HepG2 (cell line): ENCODE measurements at regions not wholly inside any gene's neighbourhood (a gene's known extent, or its start where the extent isn't known, plus 50 kb on each side); places are given as distances from the start of the nearest gene placed in this dataset.

Source experiments
- ATAC-seq: fragments of 200-7000 bp; cut with Tn5 transposase; 3 replicates; pipeline ENCODE4 v1.9.1; 2020; ENCODE audit warnings: mild to moderate bottlenecking, moderate library complexity
- BruUV-seq: library from RNA; stranded (reverse); fragments of 400-500 nt; replicated peaks from 2 replicates; lab custom pipeline; 2021; lab: Mats Ljungman, UMichigan
- CTCF ChIA-PET: fragments of 300-600 bp; formaldehyde crosslinking; extraction: SDS; loops from one replicate; lab custom pipeline; 2021; ENCODE audit warnings: low total read pairs, inconsistent platforms, low intra/inter-chr PET ratio; lab: Yijun Ruan, JAX
- POLR2A ChIA-PET: fragments of 350-600 bp; sonication (Branson Sonifier 250); formaldehyde crosslinking; loops from one replicate; lab custom pipeline; 2020; ENCODE audit warnings: antibody characterized with exemption, inconsistent platforms; lab: Yijun Ruan, JAX
- DNase-seq: peaks from one replicate; pipeline ENCODE4 v3.0.0-alpha.2; 2015; ENCODE audit warnings: low spot score
- FAIRE-seq: peaks from 3 replicates; lab custom pipeline; 2011; peaks lifted over from hg19 to GRCh38; lab: Jason Lieb, UNC
- H2AFZ ChIP-seq: one replicate; pipeline ENCODE4 v1.6.1; 2011; ENCODE audit warnings: low read length, inconsistent platforms
- H3K27ac ChIP-seq: fragments of 300-600 bp; 3 replicates; pipeline ENCODE4 v1.8.0; 2011; ENCODE audit warnings: mixed run types, mild to moderate bottlenecking, mixed read lengths, low read length, inconsistent platforms; ENCODE audit not compliant: insufficient read depth; ENCODE audit errors: extremely low read length
- H3K27me3 ChIP-seq, 2 experiments: fragments of 200-600 bp in 1 of 2; 2 replicates in 1 of 2; 3 replicates in 1 of 2; pipeline versions ENCODE4 v1.6.0 to v1.8.0; 2011; ENCODE audit warnings: low read length in 2 of 2, mild to moderate bottlenecking in 2 of 2, moderate library complexity in 2 of 2, inconsistent platforms in 1 of 2; ENCODE audit not compliant: insufficient read depth in 2 of 2, control insufficient read depth in 1 of 2
- H3K36me3 ChIP-seq, 2 experiments: fragments of 200-600 bp in 1 of 2; replicated peaks in 1 of 2; 2 replicates in 1 of 2; 3 replicates in 1 of 2; pipeline versions ENCODE4 v1.5.1 to v1.8.0; 2011; ENCODE audit warnings: low read length in 2 of 2, inconsistent platforms in 1 of 2; ENCODE audit not compliant: insufficient read depth in 2 of 2, control insufficient read depth in 1 of 2
- H3K4me1 ChIP-seq: 2 replicates; pipeline ENCODE4 v1.5.1; 2012; ENCODE audit warnings: low read length, inconsistent platforms; ENCODE audit not compliant: insufficient read depth
- H3K4me2 ChIP-seq: 2 replicates; pipeline ENCODE4 v1.6.0; 2011; ENCODE audit warnings: low read depth, low read length, inconsistent platforms
- H3K4me3 ChIP-seq, 3 experiments: fragments of 200-600 bp in 1 of 3; sonication (generic), shearing (Covaris generic) in 1 of 3; replicated peaks in 1 of 3; 2 replicates each; pipeline ENCODE4 v1.5.1; 2011 to 2016; ENCODE audit warnings: low read length in 3 of 3, inconsistent platforms in 2 of 3, low read depth in 2 of 3, mild to moderate bottlenecking in 2 of 3, control low read depth in 1 of 3, mixed read lengths in 1 of 3; ENCODE audit not compliant: insufficient read depth in 1 of 3
- H3K79me2 ChIP-seq: one replicate; pipeline ENCODE4 v1.6.1; 2011; ENCODE audit warnings: low read length, inconsistent platforms; ENCODE audit not compliant: insufficient read depth
- H3K9ac ChIP-seq: 2 replicates; pipeline ENCODE4 v1.6.0; 2011; ENCODE audit warnings: mild to moderate bottlenecking, low read depth, low read length, inconsistent platforms; ENCODE audit not compliant: insufficient read depth
- H3K9me3 ChIP-seq: 2 replicates; pipeline ENCODE4 v1.5.1; 2012; ENCODE audit warnings: mild to moderate bottlenecking, low read length
- H4K20me1 ChIP-seq: 2 replicates; pipeline ENCODE4 v1.6.0; 2011; ENCODE audit warnings: inconsistent platforms, mild to moderate bottlenecking, low read length, moderate library complexity; ENCODE audit not compliant: insufficient read depth
- EZH2 ChIP-seq: conservative IDR thresholded peaks from 2 replicates; pipeline ENCODE4 v1.6.1; 2012; ENCODE audit warnings: mild to moderate bottlenecking, low read depth, low read length, moderate library complexity
- MED1 ChIP-seq: sonication (generic); formaldehyde crosslinking; IDR thresholded peaks from 2 replicates; pipeline ENCODE4 v1.4.0; 2020; ENCODE audit warnings: missing genetic modification reagents
- MIER2 ChIP-seq: IDR thresholded peaks from 2 replicates; pipeline ENCODE4 v1.6.1; 2016; ENCODE audit warnings: missing biosample characterization, missing genetic modification reagents
- MXD4 ChIP-seq: IDR thresholded peaks from 2 replicates; pipeline ENCODE4 v1.6.1; 2016; ENCODE audit warnings: mild to moderate bottlenecking, missing biosample characterization, missing genetic modification reagents
- PHF20 ChIP-seq: sonication (generic); formaldehyde crosslinking; IDR thresholded peaks from 2 replicates; pipeline ENCODE4 v1.5.0; 2020; ENCODE audit warnings: mild to moderate bottlenecking, missing genetic modification reagents
- RFXANK ChIP-seq: IDR thresholded peaks from 2 replicates; pipeline ENCODE4 v1.6.1; 2016
- SAP130 ChIP-seq: IDR thresholded peaks from 2 replicates; pipeline ENCODE4 v1.6.1; 2016; ENCODE audit warnings: low read depth
- SNAI1 ChIP-seq: sonication (generic); formaldehyde crosslinking; IDR thresholded peaks from 2 replicates; pipeline ENCODE4 v1.5.0; 2020; ENCODE audit warnings: mild to moderate bottlenecking, missing genetic modification reagents, borderline replicate concordance
- TMF1 ChIP-seq: sonication (generic); formaldehyde crosslinking; IDR thresholded peaks from 2 replicates; pipeline ENCODE4 v1.8.1; 2022; ENCODE audit warnings: low read depth, missing genetic modification reagents
- ZNF224 ChIP-seq: sonication (generic); formaldehyde crosslinking; IDR thresholded peaks from 2 replicates; pipeline ENCODE4 v1.5.0; 2020; ENCODE audit warnings: mild to moderate bottlenecking, missing genetic modification reagents
- ZNF264 ChIP-seq: sonication (generic); formaldehyde crosslinking; IDR thresholded peaks from 2 replicates; pipeline ENCODE4 v1.4.0; 2020; ENCODE audit warnings: missing genetic modification reagents
- ZNF543 ChIP-seq: sonication (generic); formaldehyde crosslinking; IDR thresholded peaks from 2 replicates; pipeline ENCODE4 v1.4.0; 2020; ENCODE audit warnings: mild to moderate bottlenecking, missing genetic modification reagents
- ZNF737 ChIP-seq: sonication (generic); formaldehyde crosslinking; IDR thresholded peaks from 2 replicates; pipeline ENCODE4 v1.5.0; 2020; ENCODE audit warnings: missing genetic modification reagents, mild to moderate bottlenecking, borderline replicate concordance
- WGBS: methylation state at CpG from one replicate; pipeline ENCODE4 v1.1.6; 2017; ENCODE audit warnings: low lambda C conversion rate; 5-methylcytosine and 5-hydroxymethylcytosine counted together
- in situ Hi-C: cut with HindIII; loops from 2 replicates; pipeline ENCODE4 v1.10.0; 2017; ENCODE audit warnings: low pct_unique_long_range_greater_than_20kb; ENCODE audit not compliant: extremely low pct_ligation_motif_present
- intact Hi-C: fragments of 100-400 bp; cut with micrococcal nuclease; formaldehyde crosslinking; loops from one replicate; pipeline ENCODE4 v1.10.0; 2022; ENCODE audit not compliant: unreplicated experiment
- TF ChIP-seq, protein P1 (sequence below), 2 experiments: sonication (generic) in 1 of 2; formaldehyde crosslinking in 1 of 2; IDR thresholded peaks; 2 replicates each; pipeline versions ENCODE4 v1.4.0 to v1.6.1; 2016 to 2020; ENCODE audit warnings: borderline replicate concordance in 1 of 2, low read depth in 1 of 2, mild to moderate bottlenecking in 1 of 2, missing genetic modification reagents in 1 of 2
- TF ChIP-seq, protein P2 (sequence below): sonication (generic); formaldehyde crosslinking; IDR thresholded peaks from 2 replicates; pipeline ENCODE4 v1.8.0; 2022; ENCODE audit warnings: mild to moderate bottlenecking, missing genetic modification reagents, moderate library complexity
- TF ChIP-seq, protein P3 (sequence below): sonication (generic); formaldehyde crosslinking; IDR thresholded peaks from 2 replicates; pipeline ENCODE4 v1.4.0; 2020; ENCODE audit warnings: mild to moderate bottlenecking, missing genetic modification reagents
- TF ChIP-seq, protein P4 (sequence below): sonication (generic); formaldehyde crosslinking; IDR thresholded peaks from 2 replicates; pipeline ENCODE4 v1.5.0; 2020; ENCODE audit warnings: mild to moderate bottlenecking, missing genetic modification reagents

DNA sequence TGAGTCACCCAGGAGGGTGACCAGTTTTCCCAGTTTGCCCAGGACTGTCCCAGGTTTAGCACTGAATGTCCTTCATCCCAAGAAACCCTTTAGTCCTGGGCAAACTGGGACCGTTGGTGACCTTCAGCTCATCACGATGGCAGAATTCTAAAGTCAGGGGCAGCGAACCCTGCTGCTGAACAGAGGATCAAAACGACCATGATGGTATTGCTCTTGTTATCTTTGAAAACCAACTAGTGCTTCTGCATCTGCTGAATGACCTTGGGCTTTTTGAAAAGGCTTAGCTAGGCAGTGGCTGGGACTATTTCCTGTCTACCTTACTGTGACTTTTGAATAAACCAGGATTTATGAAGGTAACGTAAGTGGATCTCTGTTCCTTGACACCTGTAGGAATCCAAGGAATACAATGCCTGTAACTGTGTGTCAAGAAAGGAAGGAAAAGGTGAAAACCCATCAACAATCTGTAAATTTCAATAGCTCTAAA is 281.9 kb downstream of the SOX9 start:
- Histone ChIP-seq H3K4me1 (peaks cover 98% of the 10 kb centered on the region), H3K79me2 (peaks cover 33% of the 10 kb centered on the region)
- POLR2A ChIA-PET, result interaction anchor here (0.5 to 4.8 kb wide), 16 partner anchors 11 to 327 kb away, joined by 3 to 169 read pairs (median 4); partner anchors contain the start of gene SOX9
- peak; percentile 4; the same call in 1 of the 2 replicates for TF ChIP-seq SAP130 (CRISPR knock-in tag)
- TF ChIP-seq, protein P1, sequence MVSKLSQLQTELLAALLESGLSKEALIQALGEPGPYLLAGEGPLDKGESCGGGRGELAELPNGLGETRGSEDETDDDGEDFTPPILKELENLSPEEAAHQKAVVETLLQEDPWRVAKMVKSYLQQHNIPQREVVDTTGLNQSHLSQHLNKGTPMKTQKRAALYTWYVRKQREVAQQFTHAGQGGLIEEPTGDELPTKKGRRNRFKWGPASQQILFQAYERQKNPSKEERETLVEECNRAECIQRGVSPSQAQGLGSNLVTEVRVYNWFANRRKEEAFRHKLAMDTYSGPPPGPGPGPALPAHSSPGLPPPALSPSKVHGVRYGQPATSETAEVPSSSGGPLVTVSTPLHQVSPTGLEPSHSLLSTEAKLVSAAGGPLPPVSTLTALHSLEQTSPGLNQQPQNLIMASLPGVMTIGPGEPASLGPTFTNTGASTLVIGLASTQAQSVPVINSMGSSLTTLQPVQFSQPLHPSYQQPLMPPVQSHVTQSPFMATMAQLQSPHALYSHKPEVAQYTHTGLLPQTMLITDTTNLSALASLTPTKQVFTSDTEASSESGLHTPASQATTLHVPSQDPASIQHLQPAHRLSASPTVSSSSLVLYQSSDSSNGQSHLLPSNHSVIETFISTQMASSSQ (IDR thresholded peaks at IDR 0.05; ENCODE audit: low read depth), result no peak
- TF ChIP-seq, protein P1 (CRISPR knock-in tag; IDR thresholded peaks at IDR 0.05; ENCODE audit: borderline replicate concordance), result no peak
- TF ChIP-seq ZNF264 (CRISPR knock-in tag), result no peak
- TF ChIP-seq, protein P2, sequence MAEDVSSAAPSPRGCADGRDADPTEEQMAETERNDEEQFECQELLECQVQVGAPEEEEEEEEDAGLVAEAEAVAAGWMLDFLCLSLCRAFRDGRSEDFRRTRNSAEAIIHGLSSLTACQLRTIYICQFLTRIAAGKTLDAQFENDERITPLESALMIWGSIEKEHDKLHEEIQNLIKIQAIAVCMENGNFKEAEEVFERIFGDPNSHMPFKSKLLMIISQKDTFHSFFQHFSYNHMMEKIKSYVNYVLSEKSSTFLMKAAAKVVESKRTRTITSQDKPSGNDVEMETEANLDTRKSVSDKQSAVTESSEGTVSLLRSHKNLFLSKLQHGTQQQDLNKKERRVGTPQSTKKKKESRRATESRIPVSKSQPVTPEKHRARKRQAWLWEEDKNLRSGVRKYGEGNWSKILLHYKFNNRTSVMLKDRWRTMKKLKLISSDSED (CRISPR knock-in tag), result no peak
- no peak for TF ChIP-seq EZH2
- TF ChIP-seq MIER2 (CRISPR knock-in tag), result no peak
- 0 out of 2 replicates have a peak, but pooled peaks have one; percentile 10 for TF ChIP-seq RFXANK (CRISPR knock-in tag)
- TF ChIP-seq, protein P3, sequence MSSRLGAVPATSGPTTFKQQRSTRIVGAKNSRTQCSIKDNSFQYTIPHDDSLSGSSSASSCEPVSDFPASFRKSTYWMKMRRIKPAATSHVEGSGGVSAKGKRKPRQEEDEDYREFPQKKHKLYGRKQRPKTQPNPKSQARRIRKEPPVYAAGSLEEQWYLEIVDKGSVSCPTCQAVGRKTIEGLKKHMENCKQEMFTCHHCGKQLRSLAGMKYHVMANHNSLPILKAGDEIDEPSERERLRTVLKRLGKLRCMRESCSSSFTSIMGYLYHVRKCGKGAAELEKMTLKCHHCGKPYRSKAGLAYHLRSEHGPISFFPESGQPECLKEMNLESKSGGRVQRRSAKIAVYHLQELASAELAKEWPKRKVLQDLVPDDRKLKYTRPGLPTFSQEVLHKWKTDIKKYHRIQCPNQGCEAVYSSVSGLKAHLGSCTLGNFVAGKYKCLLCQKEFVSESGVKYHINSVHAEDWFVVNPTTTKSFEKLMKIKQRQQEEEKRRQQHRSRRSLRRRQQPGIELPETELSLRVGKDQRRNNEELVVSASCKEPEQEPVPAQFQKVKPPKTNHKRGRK (CRISPR knock-in tag), result no peak
- no peak for TF ChIP-seq TMF1 (CRISPR knock-in tag)
- no peak for TF ChIP-seq MXD4 (CRISPR knock-in tag)
- TF ChIP-seq MED1 (CRISPR knock-in tag), result 0 out of 2 replicates have a peak, but pooled peaks have one; percentile 50
- TF ChIP-seq ZNF224 (CRISPR knock-in tag), result no peak
- no peak for TF ChIP-seq PHF20 (CRISPR knock-in tag)
- no peak for TF ChIP-seq ZNF737 (CRISPR knock-in tag)
- no peak for TF ChIP-seq ZNF543 (CRISPR knock-in tag)
- TF ChIP-seq SNAI1, result no peak
- TF ChIP-seq, protein P4, sequence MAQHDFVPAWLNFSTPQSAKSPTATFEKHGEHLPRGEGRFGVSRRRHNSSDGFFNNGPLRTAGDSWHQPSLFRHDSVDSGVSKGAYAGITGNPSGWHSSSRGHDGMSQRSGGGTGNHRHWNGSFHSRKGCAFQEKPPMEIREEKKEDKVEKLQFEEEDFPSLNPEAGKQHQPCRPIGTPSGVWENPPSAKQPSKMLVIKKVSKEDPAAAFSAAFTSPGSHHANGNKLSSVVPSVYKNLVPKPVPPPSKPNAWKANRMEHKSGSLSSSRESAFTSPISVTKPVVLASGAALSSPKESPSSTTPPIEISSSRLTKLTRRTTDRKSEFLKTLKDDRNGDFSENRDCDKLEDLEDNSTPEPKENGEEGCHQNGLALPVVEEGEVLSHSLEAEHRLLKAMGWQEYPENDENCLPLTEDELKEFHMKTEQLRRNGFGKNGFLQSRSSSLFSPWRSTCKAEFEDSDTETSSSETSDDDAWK (CRISPR knock-in tag), result no peak

More for the DNA sequence above, 281.9 kb downstream of the SOX9 start:
- in situ Hi-C loops (loop anchor here (5.0 kb wide), 2 partner anchors 65 to 280 kb away; partner anchors contain the start of gene SOX9), intact Hi-C loops (no loop called here)
- CTCF ChIA-PET, result no interaction called here
- peak overlapping the region; percentile 98 for H3K27ac ChIP-seq
- FAIRE-seq, result no peak
- H3K27me3 ChIP-seq, result no peaks in the 10 kb centered on the region
- no TSS peak for BruUV-seq
- H3K4me3 ChIP-seq, result no peak overlapping the region
- H3K4me2 ChIP-seq, result peak overlapping the region; percentile 64
- H3K9me3 ChIP-seq, result no peaks in the 10 kb centered on the region
- WGBS, result 59% methylated on average over 2 of the region's 5 CpGs
- DNase-seq, result no peak
- peak overlapping the region; percentile 67 for H3K9ac ChIP-seq
- ATAC-seq, result no peak
- H4K20me1 ChIP-seq, result no peaks in the 10 kb centered on the region
- H2AFZ ChIP-seq, result no peak overlapping the region
- H3K36me3 ChIP-seq, result peaks cover 0 to 2% of the 10 kb centered on the region in 2 experiments
